MM.1S (cell line): ENCODE measurements at regions not wholly inside any gene's neighbourhood (a gene's known extent, or its start where the extent isn't known, plus 50 kb on each side); places are given as distances from the start of the nearest gene placed in this dataset.

Experiments
- DNase-seq: peaks from one replicate; pipeline ENCODE4 v3.0.0-alpha.2; 2015
- H2AFZ ChIP-seq: fragments of 300-600 bp; sonication (generic); 2 replicates; pipeline ENCODE4 v1.6.0; 2016; ENCODE audit warnings: antibody characterized with exemption, low read length
- H3F3A ChIP-seq: fragments of 300-600 bp; sonication (generic); 2 replicates; pipeline ENCODE4 v1.6.1; 2016; ENCODE audit warnings: mild to moderate bottlenecking, antibody characterized with exemption, low read length, moderate library complexity, mixed read lengths; ENCODE audit not compliant: insufficient read depth
- H3K27ac ChIP-seq: fragments of 300-600 bp; sonication (generic); 2 replicates; pipeline ENCODE4 v1.5.1; 2016; ENCODE audit warnings: mild to moderate bottlenecking, low read length
- H3K27me3 ChIP-seq: fragments of 300-600 bp; sonication (generic); replicated peaks from 2 replicates; pipeline ENCODE4 v1.6.0; 2016; ENCODE audit warnings: low read length; ENCODE audit not compliant: insufficient read depth
- H3K36me3 ChIP-seq: fragments of 300-600 bp; sonication (generic); replicated peaks from 2 replicates; pipeline ENCODE4 v1.6.1; 2016; ENCODE audit warnings: mild to moderate bottlenecking, low read length, mixed read lengths; ENCODE audit not compliant: insufficient read depth
- H3K4me1 ChIP-seq: fragments of 300-600 bp; sonication (generic); 2 replicates; pipeline ENCODE4 v1.6.1; 2016; ENCODE audit warnings: low read length, mixed read lengths
- H3K4me2 ChIP-seq: fragments of 300-600 bp; sonication (generic); 2 replicates; pipeline ENCODE4 v1.6.0; 2016; ENCODE audit warnings: low read depth, low read length
- H3K4me3 ChIP-seq: fragments of 300-600 bp; sonication (generic); 2 replicates; pipeline ENCODE4 v1.5.1; 2016; ENCODE audit warnings: low read length, mixed read lengths
- H3K79me2 ChIP-seq: fragments of 300-600 bp; sonication (generic); 2 replicates; pipeline ENCODE4 v1.6.1; 2016; ENCODE audit warnings: mixed run types, low read length, mixed read lengths
- H3K9ac ChIP-seq: fragments of 300-600 bp; sonication (generic); 2 replicates; pipeline ENCODE4 v1.6.1; 2016; ENCODE audit warnings: low read length, mixed read lengths
- H3K9me2 ChIP-seq: fragments of 300-600 bp; sonication (generic); replicated peaks from 2 replicates; pipeline ENCODE4 v1.6.1; 2016; ENCODE audit warnings: mild to moderate bottlenecking, low read length, mixed read lengths; ENCODE audit not compliant: insufficient read depth
- H3K9me3 ChIP-seq: fragments of 300-600 bp; sonication (generic); replicated peaks from 2 replicates; pipeline ENCODE4 v1.6.1; 2016; ENCODE audit warnings: mild to moderate bottlenecking, low read length, mixed read lengths; ENCODE audit not compliant: insufficient read depth
- H4K20me1 ChIP-seq: fragments of 300-600 bp; sonication (generic); 2 replicates; pipeline ENCODE4 v1.6.1; 2016; ENCODE audit warnings: mild to moderate bottlenecking, low read length, moderate library complexity, mixed read lengths; ENCODE audit not compliant: insufficient read depth
- CTCF ChIP-seq: fragments of 300-600 bp; sonication (generic); IDR thresholded peaks from 2 replicates; pipeline ENCODE4 v1.5.1; 2016; ENCODE audit warnings: antibody characterized with exemption, low read length, mixed read lengths
- EZH2 ChIP-seq: fragments of 300-600 bp; sonication (generic); optimal IDR thresholded peaks from 2 replicates; pipeline ENCODE3; 2017; ENCODE audit warnings: low read depth, mild to moderate bottlenecking, antibody characterized with exemption, low read length, mixed read lengths
- EZH2phosphoT487 ChIP-seq: fragments of 300-600 bp; sonication (generic); IDR thresholded peaks from 2 replicates; pipeline ENCODE4 v1.6.1; 2018; ENCODE audit warnings: antibody characterized with exemption, low read length

- no peak overlapping the region for H2AFZ ChIP-seq
- no peaks in the 10 kb centered on the region for H4K20me1 ChIP-seq
- H3K9ac ChIP-seq, result no peak overlapping the region
- H3K27ac ChIP-seq, result no peak overlapping the region
- H3K79me2 ChIP-seq, result no peaks in the 10 kb centered on the region
- H3K4me1 ChIP-seq, result no peaks in the 10 kb centered on the region
- no peaks in the 10 kb centered on the region for H3K9me2 ChIP-seq
- no peaks in the 10 kb centered on the region for H3K27me3 ChIP-seq
- H3K36me3 ChIP-seq, result no peaks in the 10 kb centered on the region
- H3K9me3 ChIP-seq, result 0 out of 2 replicates have a peak, but pooled peaks cover 5% of the 10 kb centered on the region
- no peaks in the 10 kb centered on the region for H3F3A ChIP-seq
- no peak overlapping the region for H3K4me3 ChIP-seq
- no peak overlapping the region for H3K4me2 ChIP-seq
- DNase-seq, result no peak
- no peak for TF ChIP-seq CTCF
- no peak for TF ChIP-seq EZH2phosphoT487
- no peak for TF ChIP-seq EZH2
Observed at GRCh38 chr16:6190776-6191175, 1093.2 kb upstream of the EEF2KMT start.

GRCh38 chr16:6189216-6189615 is 1091.6 kb upstream of the EEF2KMT start:
- 0 out of 2 replicates have a peak, but pooled peaks cover 5% of the 10 kb centered on the region for H3K9me3 ChIP-seq
- no peak for TF ChIP-seq EZH2phosphoT487
- no peak for TF ChIP-seq CTCF
- TF ChIP-seq EZH2, result no peak
- H3K4me3 ChIP-seq, result peak overlapping the region; percentile 19; the same call in 1 of the 2 replicates
- no peaks in the 10 kb centered on the region for H3K9me2 ChIP-seq
- H3K79me2 ChIP-seq, result no peaks in the 10 kb centered on the region
- 0 out of 2 replicates have a peak overlapping the region, but pooled peaks have one; percentile 27 for H2AFZ ChIP-seq
- no peaks in the 10 kb centered on the region for H3F3A ChIP-seq
- peak overlapping the region; percentile 18; the same call in 1 of the 2 replicates for H3K9ac ChIP-seq
- H3K4me2 ChIP-seq, result peak overlapping the region; percentile 48; the same call in 1 of the 2 replicates
- peak overlapping the region; percentile 66 for H3K27ac ChIP-seq
- H3K27me3 ChIP-seq, result no peaks in the 10 kb centered on the region
- no peaks in the 10 kb centered on the region for H4K20me1 ChIP-seq
- H3K4me1 ChIP-seq, result no peaks in the 10 kb centered on the region
- no peaks in the 10 kb centered on the region for H3K36me3 ChIP-seq
- DNase-seq, result peak; percentile 69

DNA sequence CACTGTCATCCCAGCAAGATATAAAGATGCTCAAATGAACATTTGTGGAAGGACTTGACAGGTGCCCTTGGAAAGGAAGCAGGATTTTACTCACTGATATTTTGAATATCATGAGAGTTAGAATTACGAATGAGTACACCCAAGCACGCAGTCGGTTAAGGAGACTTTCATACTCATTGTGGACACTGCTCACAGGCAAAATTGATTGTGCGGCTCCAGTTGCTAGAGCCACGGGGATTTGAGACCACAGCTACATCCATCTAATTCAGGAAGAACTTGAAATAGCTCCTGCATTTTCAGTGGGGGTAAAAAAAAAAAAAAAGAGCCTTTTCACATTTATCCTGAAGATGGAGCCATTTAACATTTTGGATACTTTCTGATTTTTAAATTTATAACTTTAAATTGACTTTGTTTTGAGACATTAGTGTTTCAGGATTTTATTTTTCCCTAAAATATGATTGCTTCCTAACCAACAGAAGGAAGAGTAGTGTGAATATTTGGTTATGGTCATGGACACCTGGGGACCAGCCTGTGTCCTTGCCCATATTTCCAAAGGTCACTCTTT is 1080.1 kb upstream of the EEF2KMT start:
- Histone ChIP-seq H3K79me2 (no peaks in the 10 kb centered on the region), H3K4me2 (no peak overlapping the region), H3K9me3 (no peaks in the 10 kb centered on the region), H2AFZ (no peak overlapping the region), H4K20me1 (no peaks in the 10 kb centered on the region), H3K4me1 (no peaks in the 10 kb centered on the region), H3K4me3 (no peak overlapping the region), H3F3A (no peaks in the 10 kb centered on the region), H3K27ac (no peak overlapping the region), H3K27me3 (no peaks in the 10 kb centered on the region), H3K36me3 (no peaks in the 10 kb centered on the region), H3K9ac (no peak overlapping the region), H3K9me2 (no peaks in the 10 kb centered on the region)
- DNase-seq, result no peak
- no peak for TF ChIP-seq EZH2phosphoT487
- TF ChIP-seq CTCF, result peak; percentile 3; the same call in 1 of the 2 replicates
- TF ChIP-seq EZH2, result no peak
